ENCODE measurements at regions not wholly inside any gene's neighbourhood (a gene's known extent, or its start where the extent isn't known, plus 50 kb on each side); places are given as distances from the start of the nearest gene placed in this dataset.

GRCh38 chr1:96253246-96254035 lies 468.1 kb upstream of the PTBP2 start:
- Histone ChIP-seq H3K9ac (ENCODE audit: control insufficient read depth, extremely low read depth, insufficient read depth, low read length) (no peak overlapping the region), H3K36me3 (ENCODE audit: control insufficient read depth in 2 of 2, extremely low read depth in 1 of 2, insufficient read depth in 2 of 2, low read length in 2 of 2) (no peaks in the 10 kb centered on the region), H3K79me2 (ENCODE audit: control insufficient read depth, insufficient read depth, low read length) (no peaks in the 10 kb centered on the region), H3K4me2 (ENCODE audit: control insufficient read depth, extremely low read depth, insufficient read depth, low read depth, low read length) (no peak overlapping the region), H4K20me1 (ENCODE audit: control insufficient read depth, extremely low read depth, insufficient read depth, low read length) (no peaks in the 10 kb centered on the region), H3K27me3 (ENCODE audit: control insufficient read depth, extremely low read depth, insufficient read depth, low read length) (no peaks in the 10 kb centered on the region), H3K4me3 (ENCODE audit: control insufficient read depth in 2 of 3, extremely low read depth in 1 of 3, insufficient read depth in 2 of 3, low read depth in 1 of 3, low read length in 3 of 3) (no peak overlapping the region), H3K9me3 (ENCODE audit: control insufficient read depth, low read depth, low read length) (no peaks in the 10 kb centered on the region), H3K9me1 (ENCODE audit: control insufficient read depth, extremely low read depth, insufficient read depth, low read length) (no peaks in the 10 kb centered on the region), H3K4me1 (ENCODE audit: control insufficient read depth, extremely low read depth, insufficient read depth, low read length) (no peaks in the 10 kb centered on the region), H3K27ac (ENCODE audit: control insufficient read depth, insufficient read depth, low read length) (no peak overlapping the region), H2AFZ (ENCODE audit: control insufficient read depth, low read length) (no peak overlapping the region)
- FAIRE-seq, result no peak
- TF ChIP-seq CTCF (optimal IDR thresholded peaks at IDR 0.05 in 1 of 3, IDR thresholded peaks at IDR 0.05 in 1 of 3, conservative IDR thresholded peaks at IDR 0.05 in 1 of 3; ENCODE audit: extremely low read depth in 1 of 3, insufficient read depth in 2 of 3, low read length in 3 of 3) (no peak), EZH2 (IDR thresholded peaks at IDR 0.05; ENCODE audit: low read length) (no peak)
- no peak for DNase-seq (ENCODE audit: low read depth, low spot score)
- dilution Hi-C loops (cut with MboI; ENCODE audit: extremely low pct_ligation_motif_present, low sequenced_read_pairs), result no loop called here

- Histone ChIP-seq H2AFZ (ENCODE audit: control insufficient read depth, low read length) (no peak overlapping the region), H3K9me1 (ENCODE audit: control insufficient read depth, extremely low read depth, insufficient read depth, low read length) (no peaks in the 10 kb centered on the region), H3K4me3 (ENCODE audit: control insufficient read depth in 2 of 3, extremely low read depth in 1 of 3, insufficient read depth in 2 of 3, low read depth in 1 of 3, low read length in 3 of 3) (no peak overlapping the region), H3K36me3 (ENCODE audit: control insufficient read depth in 2 of 2, extremely low read depth in 1 of 2, insufficient read depth in 2 of 2, low read length in 2 of 2) (no peaks in the 10 kb centered on the region), H3K27me3 (ENCODE audit: control insufficient read depth, extremely low read depth, insufficient read depth, low read length) (no peaks in the 10 kb centered on the region), H3K9ac (ENCODE audit: control insufficient read depth, extremely low read depth, insufficient read depth, low read length) (no peak overlapping the region), H4K20me1 (ENCODE audit: control insufficient read depth, extremely low read depth, insufficient read depth, low read length) (no peaks in the 10 kb centered on the region), H3K27ac (ENCODE audit: control insufficient read depth, insufficient read depth, low read length) (no peak overlapping the region), H3K79me2 (ENCODE audit: control insufficient read depth, insufficient read depth, low read length) (no peaks in the 10 kb centered on the region), H3K9me3 (ENCODE audit: control insufficient read depth, low read depth, low read length) (no peaks in the 10 kb centered on the region), H3K4me1 (ENCODE audit: control insufficient read depth, extremely low read depth, insufficient read depth, low read length) (no peaks in the 10 kb centered on the region), H3K4me2 (ENCODE audit: control insufficient read depth, extremely low read depth, insufficient read depth, low read depth, low read length) (no peak overlapping the region)
- DNase-seq (ENCODE audit: low read depth, low spot score) (no peak), FAIRE-seq (no peak)
- TF ChIP-seq EZH2 (IDR thresholded peaks at IDR 0.05; ENCODE audit: low read length) (no peak), CTCF (optimal IDR thresholded peaks at IDR 0.05 in 1 of 3, IDR thresholded peaks at IDR 0.05 in 1 of 3, conservative IDR thresholded peaks at IDR 0.05 in 1 of 3; ENCODE audit: extremely low read depth in 1 of 3, insufficient read depth in 2 of 3, low read length in 3 of 3) (no peak)
- dilution Hi-C loops (cut with MboI; ENCODE audit: extremely low pct_ligation_motif_present, low sequenced_read_pairs), result no loop called here
These were observed 465.3 kb upstream of the PTBP2 start for GRCh38 chr1:96256130-96256790.

All from keratinocyte (primary cell).